ENCODE measurements at regions not wholly inside any gene's neighbourhood (a gene's known extent, or its start where the extent isn't known, plus 50 kb on each side); places are given as distances from the start of the nearest gene placed in this dataset.

DNA sequence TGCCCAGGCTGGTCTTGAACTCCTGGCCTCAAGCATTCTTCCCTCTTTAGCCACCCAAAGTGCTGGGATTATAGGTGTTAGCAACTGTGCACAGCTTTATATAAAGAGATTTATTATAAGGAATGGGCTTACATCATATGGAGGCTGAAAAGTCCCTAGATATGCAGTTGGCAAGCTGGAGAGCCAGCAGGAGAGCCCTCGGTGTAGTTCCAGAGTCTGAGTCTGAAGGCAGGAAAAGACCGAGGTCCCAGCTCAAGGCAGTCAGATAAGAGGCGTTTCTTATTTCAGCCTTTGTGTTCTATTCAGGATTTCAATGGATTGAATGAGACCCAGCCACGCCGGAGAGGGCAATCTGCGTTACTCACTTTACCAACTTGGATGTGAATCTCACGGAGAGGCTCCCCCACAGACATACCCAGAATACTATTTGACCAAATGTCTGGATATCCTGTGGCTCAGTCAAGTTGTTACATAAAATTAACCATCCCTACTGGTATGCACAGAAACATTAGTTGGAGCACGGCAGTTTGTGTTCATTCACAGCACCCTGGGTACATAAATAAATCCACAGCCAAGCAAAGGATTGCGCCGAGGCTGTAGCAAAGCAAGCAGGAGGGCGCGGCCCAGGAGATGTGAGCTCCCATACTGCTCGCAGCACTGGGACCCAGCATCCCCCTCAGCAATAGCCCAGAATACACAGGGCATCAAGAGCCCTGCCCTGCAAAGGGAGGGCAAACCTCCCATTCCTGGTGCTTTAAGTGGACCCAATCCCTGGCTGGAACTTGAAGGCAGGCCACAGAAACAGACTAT, 158.4 kb upstream of the ZNF32 start:
- TF ChIP-seq, protein P1, sequence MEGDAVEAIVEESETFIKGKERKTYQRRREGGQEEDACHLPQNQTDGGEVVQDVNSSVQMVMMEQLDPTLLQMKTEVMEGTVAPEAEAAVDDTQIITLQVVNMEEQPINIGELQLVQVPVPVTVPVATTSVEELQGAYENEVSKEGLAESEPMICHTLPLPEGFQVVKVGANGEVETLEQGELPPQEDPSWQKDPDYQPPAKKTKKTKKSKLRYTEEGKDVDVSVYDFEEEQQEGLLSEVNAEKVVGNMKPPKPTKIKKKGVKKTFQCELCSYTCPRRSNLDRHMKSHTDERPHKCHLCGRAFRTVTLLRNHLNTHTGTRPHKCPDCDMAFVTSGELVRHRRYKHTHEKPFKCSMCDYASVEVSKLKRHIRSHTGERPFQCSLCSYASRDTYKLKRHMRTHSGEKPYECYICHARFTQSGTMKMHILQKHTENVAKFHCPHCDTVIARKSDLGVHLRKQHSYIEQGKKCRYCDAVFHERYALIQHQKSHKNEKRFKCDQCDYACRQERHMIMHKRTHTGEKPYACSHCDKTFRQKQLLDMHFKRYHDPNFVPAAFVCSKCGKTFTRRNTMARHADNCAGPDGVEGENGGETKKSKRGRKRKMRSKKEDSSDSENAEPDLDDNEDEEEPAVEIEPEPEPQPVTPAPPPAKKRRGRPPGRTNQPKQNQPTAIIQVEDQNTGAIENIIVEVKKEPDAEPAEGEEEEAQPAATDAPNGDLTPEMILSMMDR (IDR thresholded peaks at IDR 0.05; ENCODE audit: low read depth, low read length, missing control alignments): no peak
- DNase-seq (ENCODE audit: low read depth): no peak
- no peak overlapping the region for H3K4me3 ChIP-seq (ENCODE audit: low read depth, low read length)

DNA sequence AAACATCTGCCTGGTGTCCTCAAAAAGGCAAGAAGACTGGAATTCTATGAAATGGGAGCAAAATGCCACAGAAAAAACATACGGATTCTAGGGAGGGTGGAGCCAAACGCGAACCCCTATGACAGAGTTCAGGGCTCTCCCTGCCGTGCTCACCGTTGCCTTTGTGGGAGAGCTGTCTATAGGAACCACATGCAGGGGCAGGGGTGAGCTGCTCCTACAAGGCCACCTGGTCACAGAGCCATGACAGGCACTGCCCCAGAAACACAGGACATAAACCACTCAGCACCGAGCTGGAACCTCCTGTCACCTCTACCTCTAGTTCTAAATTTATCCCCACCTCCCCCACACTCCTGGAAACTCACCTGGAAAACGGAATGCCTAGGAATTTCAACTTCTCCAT, 155.1 kb upstream of the ZNF32 start:
- TF ChIP-seq, protein P1 (IDR thresholded peaks at IDR 0.05; ENCODE audit: low read depth, low read length, missing control alignments): no peak
- H3K4me3 ChIP-seq (ENCODE audit: low read depth, low read length): no peak overlapping the region
- no peak for DNase-seq (ENCODE audit: low read depth)

DNA sequence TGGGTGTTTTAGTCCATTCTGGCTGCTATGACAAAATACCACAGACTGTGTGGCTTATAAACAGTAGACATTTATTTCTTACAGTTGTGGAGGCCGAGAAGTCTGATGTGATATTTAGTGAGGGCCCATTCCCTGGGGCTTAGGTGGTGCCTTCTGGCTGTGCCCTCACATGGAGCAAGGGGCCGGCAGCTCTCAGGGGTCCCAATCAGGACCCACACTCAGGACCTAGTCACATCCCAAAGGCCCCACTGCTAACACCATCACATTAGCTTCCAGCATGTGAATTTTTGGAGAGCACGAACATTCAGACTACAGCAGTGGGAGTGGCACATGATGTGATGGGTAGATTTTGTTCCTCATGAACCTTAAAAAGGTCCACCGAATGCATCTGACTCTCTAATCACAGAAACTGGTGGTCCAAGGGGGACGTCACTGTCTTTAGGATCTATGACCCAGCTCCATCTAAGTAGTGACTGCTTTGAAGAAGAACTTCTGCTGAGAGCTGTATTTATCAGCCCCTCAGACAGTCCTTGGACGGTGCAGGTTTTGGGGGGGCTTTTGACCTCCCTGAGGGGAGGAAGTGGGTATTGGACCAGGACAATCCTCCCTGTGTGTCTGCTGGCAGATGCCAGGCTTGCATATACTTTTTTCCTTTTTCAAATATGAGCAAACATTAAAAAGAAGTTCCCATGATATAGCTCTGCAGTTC, 154.5 kb upstream of the ZNF32 start:
- no peak overlapping the region for H3K4me3 ChIP-seq (ENCODE audit: low read depth, low read length)
- DNase-seq (ENCODE audit: low read depth): no peak
- TF ChIP-seq, protein P1 (IDR thresholded peaks at IDR 0.05; ENCODE audit: low read depth, low read length, missing control alignments): no peak

DNA sequence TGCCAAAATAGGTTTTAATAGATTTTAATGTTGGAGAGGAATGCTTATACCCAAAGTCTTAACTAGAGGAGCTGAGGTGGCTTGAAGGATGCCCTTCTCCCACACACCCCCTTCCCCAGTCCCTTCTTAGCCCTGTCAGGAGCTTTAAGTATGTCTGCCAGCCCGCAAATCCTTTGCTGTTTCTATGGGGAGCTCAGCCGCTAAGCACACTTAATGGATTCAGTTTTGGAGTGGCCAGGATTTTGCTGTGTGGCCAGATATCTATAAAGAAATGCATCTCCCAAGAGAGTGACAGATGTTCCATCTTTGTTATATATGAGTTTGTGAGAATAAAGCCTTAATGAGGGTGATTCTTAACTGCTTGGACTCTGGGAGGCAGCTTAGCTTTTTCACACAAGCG, 152.9 kb upstream of the ZNF32 start:
- DNase-seq (ENCODE audit: low read depth): no peak
- TF ChIP-seq, protein P1 (IDR thresholded peaks at IDR 0.05; ENCODE audit: low read depth, low read length, missing control alignments): no peak
- no peak overlapping the region for H3K4me3 ChIP-seq (ENCODE audit: low read depth, low read length)

DNA sequence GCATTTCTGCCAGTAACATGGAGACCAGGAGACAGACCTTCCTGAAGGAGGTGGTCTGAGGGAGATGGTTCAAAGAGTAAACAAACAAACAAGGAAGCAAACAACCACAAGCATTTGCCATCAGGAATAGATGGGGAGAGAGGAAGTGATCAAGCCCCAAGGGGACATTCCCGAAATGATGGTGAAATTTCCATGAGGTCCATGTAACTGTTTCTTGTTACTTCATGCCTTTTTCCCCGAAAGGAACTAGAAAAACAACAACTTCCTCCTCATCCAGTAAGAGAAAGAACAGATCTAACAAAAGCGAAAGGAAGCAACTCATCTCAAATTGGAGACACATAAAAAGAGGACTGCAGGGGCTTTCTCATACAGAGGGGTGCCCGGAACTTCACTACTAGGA, 152.5 kb upstream of the ZNF32 start:
- TF ChIP-seq, protein P1 (IDR thresholded peaks at IDR 0.05; ENCODE audit: low read depth, low read length, missing control alignments): no peak
- no peak overlapping the region for H3K4me3 ChIP-seq (ENCODE audit: low read depth, low read length)
- no peak for DNase-seq (ENCODE audit: low read depth)

DNA sequence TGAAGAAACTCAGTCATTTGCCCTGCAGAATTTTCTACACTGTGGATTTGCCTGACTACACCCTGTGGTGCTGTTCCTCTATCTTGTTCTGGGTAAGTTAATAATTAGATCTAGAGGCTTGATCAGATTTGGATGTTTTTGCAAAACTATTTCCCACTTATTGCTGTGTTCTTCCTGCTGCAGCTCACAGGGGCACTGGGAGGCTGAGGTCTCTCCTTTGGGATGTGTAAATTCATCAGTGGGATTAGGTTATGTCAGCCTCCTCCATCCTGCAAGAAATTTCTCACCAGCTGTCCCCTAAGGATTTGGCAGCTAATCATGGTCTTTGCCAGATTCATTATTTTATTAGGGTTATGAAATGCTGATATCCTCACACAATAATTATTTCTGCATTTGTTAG, 148.1 kb upstream of the ZNF32 start:
- DNase-seq (ENCODE audit: low read depth): no peak
- no peak overlapping the region for H3K4me3 ChIP-seq (ENCODE audit: low read depth, low read length)
- TF ChIP-seq, protein P1 (IDR thresholded peaks at IDR 0.05; ENCODE audit: low read depth, low read length, missing control alignments): no peak

Measured in GM12864 (cell line).